Inflammatory macrophage treated with lipopolysaccharide for 4 hours (primary cell): ENCODE measurements at regions not wholly inside any gene's neighbourhood (a gene's known extent, or its start where the extent isn't known, plus 50 kb on each side); places are given as distances from the start of the nearest gene placed in this dataset.
"Not testable (repeated sequence)": the region's sequence is repeated elsewhere in the genome, so short reads cannot be mapped to it uniquely, and the experiment has no call there.

ENCODE experiments used
- DNase-seq: peaks from one replicate; pipeline ENCODE4 v3.0.0-alpha.2; 2020

DNA sequence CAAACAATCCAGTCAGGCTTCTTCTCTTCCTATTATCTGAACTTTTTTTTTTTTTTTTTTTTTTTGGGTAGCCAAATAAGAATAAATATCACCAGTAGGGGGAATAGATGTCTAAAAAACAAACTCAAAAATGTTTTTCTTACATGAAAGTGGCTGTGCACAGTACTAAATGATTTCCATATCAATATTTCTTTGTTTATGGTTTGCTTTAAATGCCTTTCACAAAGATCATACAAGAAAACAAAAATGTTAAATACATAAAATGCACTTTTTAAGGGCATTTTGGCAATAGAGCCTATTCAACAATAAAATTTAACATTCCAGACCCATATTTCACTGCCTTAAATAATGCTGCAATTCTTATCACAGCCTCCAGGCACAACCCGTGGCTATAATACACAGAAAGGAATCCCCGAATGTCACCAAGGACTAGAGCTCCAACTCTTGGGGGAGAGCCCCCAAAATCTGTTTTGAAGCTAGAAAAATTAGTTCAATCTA lies 91.1 kb upstream of the TBCA start:
- peak; percentile 29 for DNase-seq

DNA sequence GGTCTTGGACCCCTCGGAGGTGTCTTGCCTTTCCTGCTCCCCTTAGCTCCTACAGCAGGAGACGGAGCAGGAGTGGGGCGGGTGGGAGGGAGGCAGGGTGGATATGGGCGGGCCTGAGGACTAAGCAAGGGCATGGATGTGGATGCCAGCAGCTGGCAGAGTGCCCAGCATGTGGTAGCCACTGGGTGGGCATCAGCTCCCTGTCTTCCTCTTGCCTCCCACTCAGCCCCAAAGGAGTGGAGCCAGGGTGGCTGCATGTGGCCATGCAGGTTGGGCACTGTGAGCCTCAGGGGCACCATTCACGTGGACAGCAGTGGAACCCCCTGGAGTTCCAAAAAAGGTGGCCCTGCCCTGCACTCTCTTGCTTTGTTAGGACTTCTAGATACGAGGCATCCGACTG lies 90.1 kb upstream of the TBCA start:
- no peak for DNase-seq

DNA sequence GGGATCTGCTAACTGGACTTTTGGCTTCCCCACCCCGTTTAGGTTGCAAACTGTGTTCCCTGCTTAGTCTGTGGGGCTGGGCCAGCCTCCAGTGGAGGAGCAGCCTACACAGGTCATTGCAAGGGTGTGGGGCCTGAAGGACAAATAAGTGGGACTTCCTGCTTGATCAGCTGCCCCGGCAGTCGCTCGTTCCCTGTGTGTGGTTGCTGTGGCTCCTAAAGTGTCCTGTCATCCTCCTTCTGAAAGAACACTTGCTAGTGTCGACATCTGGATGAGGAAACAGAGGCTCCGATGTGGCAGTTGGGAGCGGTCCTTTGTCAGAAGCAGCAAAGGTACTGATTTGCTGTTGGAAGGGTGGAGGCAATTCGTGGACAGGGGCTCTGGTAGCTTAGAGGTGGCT lies 88.9 kb upstream of the TBCA start:
- DNase-seq, result peak; percentile 97

DNA sequence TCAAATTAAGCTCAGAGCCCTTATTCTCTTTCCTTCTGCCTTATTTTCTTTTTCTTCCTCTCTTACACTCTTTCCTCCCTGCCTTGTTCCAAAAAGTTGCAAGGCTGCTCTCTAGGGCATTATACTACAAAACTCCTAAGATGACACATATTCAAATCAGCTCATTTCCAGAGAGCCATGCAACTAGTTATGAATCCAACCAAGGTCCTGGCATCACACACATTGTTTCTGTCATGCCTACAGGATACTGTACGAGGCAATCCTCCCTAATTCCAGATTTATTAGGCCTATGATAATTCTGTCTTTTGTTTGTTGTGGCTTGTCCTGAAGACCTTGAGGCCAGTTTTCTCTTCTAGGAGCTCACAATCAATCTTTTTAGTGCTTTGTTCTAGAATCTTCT lies 87.0 kb upstream of the TBCA start:
- no peak for DNase-seq

DNA sequence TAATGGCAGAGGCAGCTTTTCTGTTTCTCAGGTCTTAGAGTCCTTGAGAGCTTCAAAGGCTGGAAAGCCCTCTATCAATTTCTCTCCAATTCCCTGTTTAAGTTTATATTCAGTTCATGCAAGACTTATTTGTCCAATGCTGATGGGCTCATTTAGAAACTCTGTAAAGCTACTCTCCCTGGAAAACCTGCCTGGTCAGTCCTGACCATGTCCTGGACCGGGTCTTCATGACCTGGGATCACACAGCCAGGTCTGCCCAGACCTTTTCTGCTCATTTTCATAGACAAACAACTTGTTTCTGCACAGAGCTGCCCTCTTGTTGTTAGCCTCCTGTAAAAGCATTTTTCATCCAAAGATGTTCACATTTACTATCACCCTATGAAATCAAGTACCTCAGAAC lies 85.4 kb upstream of the TBCA start:
- no peak for DNase-seq

DNA sequence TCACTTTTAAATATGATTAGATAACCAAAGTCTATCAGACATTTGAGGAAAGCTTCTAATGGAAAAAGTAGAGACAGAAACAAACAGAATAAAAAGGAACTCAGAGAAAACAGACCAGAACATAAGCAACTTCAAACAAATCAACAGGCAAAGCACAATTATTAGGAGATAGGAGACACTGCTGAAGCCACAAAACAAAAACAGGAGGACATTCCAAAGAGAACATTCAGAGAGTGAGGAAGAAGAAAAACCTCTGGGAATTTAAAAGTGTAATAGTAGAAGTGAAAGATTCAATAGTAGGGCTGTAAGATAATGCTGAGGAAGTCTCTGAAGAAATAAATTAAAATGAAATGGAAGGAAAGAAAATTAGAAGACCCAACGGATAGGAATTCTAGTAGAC lies 83.2 kb upstream of the TBCA start:
- no peak for DNase-seq

DNA sequence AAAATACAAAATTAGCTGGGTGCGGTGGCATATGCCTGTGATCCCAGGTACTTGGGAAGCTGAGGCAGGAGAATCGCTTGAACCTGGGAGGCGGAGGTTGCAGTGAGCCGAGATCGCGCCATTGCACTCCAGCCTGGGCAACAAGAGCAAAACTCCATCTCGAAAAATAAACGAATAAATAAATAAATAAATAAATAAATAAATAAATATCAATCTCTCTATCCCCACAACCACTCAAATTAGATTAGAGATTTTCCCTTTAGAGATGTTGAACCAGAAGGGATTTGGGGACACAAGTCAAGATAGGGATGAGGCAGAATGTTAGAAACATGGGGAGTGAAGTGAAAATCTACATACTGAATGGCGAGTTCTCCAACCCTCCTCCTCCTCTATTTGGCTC lies 82.5 kb upstream of the TBCA start:
- not testable (repeated sequence) for DNase-seq

DNA sequence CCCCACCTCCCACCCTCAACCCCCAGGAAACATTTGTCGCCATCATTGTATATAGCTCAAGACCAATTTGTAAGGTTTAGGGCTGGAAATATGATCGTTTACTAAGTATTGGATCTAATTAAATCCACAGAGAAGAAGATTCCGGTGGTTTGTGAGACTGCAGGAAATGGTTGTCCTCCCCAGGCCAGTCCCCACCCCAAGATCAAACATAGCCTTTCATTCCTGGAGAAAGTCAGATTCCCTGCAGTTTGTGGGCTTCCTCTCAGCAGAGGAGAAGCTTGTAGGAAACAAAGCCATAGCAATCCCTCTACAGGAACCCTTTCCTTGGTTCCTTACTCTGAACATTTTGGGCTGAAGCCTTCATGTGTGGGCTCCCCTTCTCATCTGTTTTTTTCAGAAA lies 79.2 kb upstream of the TBCA start:
- DNase-seq, result no peak

DNA sequence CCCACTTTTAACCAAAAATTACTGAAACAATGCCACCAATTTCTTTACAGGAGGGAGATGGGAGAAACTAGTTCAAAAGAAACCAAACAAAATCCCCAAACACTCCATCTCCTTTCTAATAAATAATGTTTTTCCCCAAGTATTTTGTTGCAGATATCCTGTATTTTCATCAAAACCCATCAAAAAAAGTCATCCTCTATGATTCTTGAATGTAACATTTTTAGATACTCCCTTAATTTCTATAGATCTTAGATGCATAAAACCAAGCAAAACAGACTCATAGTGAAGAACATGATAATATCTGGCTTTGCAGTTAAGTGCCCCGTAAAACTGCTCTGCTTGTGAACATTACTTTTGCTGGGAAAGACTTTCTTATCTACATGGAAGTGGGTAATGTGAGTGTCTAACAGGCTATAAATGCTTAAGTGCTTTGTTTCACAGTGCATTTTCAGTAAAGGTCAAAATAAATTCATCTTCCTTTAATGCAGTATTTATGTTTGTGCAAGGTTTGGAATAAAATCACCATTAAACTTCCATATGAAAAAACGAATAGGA lies 77.3 kb upstream of the TBCA start:
- no peak for DNase-seq

DNA sequence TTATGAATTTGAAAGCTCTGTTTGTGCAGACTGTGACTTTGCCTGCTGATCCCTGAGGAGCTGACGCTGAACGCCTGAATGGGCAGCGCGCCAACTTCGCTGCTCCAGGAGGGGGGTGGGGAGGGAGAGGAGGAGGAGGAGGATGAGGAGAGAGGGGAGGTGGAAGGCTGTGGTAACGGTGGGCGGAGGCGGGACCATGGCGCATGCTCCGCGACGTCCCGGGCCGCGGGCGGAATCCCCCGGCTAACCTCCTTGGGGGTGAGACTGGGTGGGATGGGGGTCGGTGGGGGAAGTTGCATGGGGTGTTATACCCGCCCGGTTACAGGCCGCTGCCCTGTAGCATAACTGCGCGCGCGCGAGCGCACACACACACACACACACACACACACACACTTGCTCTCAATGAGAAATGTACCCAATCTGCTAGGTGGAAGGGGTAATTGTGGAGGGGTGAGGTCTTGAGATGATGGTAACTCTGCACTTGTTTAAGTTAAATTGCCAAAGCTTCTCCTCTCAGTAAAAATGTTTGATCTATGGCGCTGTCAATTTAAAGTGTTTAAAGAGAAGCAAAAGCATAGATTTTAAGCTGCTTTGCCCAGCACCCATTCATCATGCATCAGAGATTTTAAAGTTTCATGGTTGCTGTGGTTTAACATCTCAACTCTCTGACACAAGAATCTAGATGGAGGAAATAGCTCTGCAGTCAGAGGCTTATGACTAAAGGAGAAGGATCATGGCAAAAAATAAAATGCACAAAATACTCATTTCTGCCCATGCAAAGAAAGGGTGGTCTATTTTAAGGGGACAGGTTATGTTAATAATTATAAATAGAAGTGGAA lies 76.6 kb upstream of the TBCA start:
- peak; percentile 40 for DNase-seq

DNA sequence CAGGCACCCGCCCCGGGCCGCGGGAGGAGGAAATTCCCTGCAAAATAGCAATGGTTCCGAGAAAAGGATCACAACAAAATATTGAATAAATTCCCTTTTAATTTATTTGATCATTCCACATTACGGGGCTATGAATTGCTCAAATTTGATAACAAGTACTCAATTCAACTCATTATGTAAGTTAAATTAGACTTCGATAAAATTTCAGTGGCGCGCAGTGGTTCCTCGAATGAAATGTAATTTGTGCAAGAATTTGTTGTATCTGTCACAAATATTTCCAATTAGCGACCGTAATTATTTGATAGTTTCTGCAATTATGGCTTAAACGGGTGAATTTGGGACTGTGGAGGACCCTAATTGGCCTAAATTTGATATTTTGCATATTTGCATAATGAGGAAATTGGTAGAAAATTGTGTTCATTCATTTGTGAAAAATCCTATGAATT lies 76.0 kb upstream of the TBCA start:
- DNase-seq, result no peak

DNA sequence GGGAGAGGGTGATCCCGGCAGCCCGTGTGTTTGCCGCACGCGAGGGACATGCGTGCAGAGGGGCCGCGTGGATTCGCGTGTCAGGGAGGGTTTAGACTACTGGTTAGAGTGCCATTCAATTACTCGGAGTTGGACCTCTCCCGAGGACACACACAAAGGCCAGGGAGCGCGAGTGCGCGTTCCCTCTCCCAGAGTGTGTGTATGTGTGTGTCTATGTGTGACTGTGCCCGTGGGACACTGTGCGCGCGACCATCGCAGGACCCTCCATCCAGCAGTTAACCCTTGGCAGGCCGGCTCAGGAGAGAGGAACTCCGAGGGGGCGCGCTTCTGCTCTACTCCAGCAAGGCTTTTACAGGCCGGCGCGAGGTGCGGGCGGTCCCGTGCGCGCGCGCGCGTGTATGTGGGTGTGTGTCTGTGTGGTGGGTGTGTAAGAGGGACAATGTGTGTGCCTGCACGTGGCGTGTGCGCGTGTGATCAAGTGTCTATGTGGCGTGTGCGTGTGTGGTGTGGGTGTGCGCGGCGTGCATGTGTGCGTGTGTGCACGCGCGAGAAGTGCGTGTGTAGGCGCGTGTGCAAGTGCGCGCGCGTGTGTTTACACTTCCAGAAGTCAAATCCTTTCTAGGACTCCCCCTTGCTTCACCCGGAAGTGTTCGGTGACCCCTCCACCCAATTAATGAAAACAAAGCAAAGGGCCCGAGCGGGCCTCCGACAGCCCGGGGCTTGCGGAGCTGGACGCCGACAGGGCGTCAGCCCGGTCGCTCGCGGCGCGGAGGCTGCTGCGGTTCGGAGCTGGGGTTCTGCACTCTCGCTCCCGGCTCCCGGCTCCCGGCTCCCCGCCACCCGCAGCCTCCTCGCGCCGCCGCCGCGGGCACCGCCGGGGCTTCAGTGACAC lies 75.3 kb upstream of the TBCA start:
- DNase-seq, result peak; percentile 11

DNA sequence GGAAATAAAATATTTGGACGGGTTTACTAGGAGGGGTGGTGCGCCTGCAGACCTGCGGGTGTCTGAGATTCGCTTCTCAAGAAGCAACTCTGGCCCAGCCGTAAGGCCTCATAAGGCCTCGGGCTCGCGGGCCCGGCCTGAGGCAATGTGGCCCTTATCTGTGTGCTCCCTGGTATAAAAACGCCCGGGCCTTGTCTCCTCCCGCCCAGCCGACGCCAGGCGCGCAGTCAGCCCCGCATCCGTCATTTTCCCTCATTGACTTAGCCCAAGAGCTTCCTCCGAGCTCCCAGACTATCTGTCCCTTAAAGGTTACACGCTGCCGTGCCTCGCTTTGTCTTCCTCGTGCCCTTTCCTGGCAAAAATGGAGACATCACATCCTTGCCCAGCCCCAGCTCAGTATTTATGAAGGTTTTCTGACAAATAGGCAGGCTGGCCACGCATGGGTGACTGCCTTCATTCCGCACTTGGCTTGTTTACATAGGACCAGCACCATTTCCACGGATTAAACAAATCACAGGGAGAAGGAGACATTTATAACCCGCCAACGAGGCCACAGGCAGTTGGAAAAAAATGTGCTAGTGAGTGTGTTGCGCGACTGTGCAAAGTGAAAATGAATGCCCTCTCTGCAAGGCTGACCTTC lies 74.5 kb upstream of the TBCA start:
- no peak for DNase-seq

DNA sequence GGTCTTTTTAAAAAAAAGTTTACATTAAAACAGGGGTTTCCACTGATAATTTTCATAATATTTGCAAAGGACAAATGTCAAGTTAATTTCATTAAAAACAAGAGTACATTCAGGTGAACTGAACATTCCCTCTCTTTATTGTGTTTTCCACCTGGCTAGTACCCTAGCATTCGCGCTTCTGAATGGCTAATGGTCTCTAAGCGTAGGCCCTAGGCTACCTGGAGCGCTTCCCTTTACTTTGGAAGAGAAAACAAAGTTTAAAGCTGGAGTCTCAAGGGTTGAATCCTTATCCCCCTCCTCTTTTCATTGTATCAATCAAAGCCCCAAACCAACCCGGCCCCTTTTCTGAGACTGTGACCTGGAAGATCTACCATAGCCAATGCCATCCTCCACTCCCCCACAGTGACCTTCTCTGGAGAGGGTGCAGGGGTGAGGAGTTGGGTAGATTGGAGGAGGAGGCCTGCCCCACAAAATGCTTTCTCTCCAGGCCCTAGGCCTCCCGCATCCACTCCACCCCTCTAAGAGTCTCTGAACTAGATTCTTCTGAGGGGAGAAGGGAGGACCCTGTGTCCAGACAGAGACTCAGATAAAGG lies 73.3 kb upstream of the TBCA start:
- DNase-seq, result no peak

DNA sequence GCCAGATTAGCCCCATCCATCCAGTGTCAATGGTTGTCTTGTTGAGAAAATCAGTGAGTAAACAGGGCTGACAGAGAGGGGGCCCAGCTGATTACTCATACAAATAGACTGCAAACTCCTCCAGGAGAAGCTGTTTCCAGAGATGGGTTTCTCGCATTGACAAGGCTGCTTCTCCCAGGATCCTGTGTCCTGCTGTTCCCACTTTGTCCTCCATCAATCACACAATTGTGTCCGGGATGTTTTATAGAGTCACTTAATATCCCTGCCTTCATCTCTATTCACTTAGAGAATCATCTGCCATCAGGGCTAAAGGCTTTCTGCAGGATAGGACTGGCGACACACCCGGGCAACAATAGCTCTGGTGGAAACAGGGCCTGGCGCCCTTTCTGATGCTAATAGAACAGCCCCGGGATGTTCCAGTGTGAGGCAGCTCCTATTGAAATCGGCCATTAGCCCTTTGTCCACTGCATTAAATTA lies 71.7 kb upstream of the TBCA start:
- DNase-seq, result no peak

DNA sequence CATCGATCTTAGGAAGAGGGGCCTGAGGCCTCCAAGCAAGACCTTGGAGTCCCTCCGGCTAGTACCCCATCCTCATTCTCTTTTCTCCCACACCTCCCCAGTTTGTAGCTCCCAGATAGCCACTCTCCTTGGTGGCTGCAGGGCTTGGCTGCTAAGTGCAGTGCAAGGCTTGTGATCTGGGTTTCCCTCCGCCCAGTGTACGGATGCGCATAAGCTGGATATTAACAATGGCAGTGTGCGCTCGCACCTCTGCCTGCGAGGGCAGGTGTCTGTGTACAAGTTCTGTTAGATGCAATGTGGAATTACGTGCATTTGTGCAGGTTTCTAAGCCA lies 71.0 kb upstream of the TBCA start:
- no peak for DNase-seq

DNA sequence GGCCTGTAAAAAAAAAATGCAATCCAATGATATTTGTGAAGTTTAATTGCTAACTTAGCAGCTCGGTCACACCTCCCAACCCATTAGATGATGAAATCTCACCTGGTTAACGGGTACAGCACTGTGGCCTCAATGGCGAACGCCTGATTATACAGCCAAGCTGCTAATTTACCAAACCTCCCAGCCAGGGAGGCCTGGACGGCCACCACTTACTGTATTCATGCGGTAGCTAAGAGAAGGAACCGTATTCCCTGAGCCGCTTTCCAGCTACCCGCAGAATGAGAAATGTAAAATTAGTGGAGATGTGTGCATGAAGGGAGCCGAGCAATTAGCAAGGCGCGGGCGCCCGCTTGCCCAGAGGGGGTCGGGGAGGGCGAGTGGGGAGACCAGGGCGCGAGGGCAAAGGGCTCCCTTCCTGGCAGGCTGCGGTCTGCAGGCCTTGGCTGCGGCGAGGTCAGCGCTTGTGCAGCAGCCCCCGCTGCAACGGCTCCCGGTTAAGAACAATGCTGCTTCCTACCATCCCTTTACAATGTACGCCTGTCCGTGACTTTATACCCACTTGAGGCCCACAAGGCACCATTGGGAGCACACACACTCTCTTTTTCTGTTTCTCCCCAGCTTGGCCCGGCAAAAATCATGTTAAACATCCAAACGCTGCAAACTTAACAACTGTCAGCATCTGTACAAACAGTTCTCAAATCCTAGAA lies 70.4 kb upstream of the TBCA start:
- no peak for DNase-seq

DNA sequence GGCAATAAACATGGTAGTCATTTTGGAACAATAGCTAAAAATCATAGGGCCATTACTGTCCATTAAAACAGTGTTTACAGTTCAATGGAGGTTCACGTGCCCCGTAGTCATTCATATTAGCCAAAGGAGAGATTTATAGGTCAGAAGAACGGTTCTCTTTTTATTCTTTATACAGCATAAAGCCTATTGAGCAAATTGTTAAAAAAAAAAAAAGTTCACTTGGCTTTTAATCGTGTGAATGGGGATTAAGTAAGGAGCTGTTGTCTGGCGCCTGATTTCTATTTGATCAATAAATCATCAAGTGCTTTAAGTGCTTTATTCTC lies 69.1 kb upstream of the TBCA start:
- DNase-seq, result no peak

DNA sequence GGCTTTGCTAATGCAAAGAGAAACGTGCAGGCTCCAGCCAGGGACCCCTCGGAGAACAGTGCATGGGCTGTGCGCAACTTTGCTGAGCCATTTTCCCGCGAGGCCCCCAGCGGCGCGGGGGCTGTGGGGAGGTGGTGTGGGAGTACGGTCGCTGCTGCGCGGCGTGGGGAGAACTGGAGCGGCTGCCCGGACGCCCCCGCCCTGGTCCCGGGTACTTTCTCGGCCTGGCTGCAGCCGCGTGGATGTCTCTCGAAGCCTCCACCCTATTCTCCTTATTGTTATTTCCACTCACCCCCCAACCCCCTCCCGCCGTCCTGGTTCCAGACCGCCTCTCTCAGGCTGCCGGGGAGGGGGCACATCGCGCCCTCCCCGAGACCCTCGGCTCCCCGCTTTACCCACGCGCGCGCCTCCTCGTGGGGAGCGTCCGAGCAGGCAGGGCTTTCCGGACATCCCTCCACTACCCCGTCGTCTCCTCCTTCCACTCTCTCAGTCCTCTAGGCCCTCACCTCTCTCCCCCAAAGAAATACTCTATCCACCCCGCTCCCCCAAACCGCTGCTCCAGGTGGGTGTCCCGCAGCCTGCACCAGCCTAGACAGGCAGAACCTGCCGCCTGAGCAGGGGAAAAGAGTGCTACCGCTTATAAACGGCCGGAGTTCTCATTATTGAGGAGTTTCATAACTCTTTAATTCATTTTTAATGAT lies 68.6 kb upstream of the TBCA start:
- DNase-seq, result no peak

DNA sequence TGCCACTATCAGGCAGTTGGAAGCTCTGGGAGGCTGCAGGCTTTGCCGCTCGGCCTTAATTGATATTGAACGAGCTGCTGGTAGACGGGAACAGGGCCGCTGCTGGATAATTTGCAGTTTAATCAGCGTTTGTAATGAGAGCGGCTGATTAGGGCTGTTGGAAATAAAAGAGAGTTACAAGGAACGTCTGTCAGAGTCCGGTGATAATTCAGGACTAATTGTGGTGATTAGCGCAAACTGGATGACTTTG lies 68.2 kb upstream of the TBCA start:
- DNase-seq, result no peak

DNA sequence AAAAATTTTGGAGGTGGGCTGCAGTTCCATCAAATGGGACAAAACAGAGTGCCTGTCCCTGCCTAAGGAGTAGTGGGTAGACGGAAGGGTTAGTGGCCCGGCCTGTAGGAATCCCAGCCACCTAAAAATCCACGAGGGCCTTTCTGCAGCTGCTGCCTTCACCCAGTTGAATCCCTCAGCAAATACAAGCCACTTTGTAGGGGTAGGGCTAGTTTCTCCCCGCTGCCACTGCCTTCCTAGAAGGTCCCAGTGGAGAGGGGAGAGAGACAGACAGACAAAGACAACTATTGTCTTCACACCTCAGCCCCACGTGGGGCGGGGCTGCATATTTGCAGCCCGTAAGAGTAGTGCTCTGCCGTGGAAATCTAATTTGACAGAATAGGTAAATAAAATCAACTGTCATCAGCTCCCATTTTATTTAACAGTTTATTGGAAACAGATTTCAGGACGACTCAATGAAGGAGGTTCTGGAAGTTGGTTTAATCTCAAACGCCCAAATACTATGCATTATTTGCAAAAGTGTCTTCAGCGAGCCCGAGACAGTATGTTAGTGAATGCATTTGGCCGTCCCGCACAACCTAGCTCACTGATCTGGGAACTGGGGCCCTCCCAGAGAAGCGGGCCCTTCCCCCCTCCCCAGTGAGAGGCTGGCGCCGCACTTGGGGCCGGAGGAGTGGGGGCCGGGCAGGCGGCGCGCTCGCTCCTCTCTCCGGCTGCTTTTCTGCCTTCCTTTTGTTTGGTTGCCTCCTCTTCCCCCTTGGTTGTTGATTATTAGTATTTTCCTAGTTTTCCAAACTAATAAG lies 67.6 kb upstream of the TBCA start:
- no peak for DNase-seq
